ENCODE measurements at regions not wholly inside any gene's neighbourhood (a gene's known extent, or its start where the extent isn't known, plus 50 kb on each side); places are given as distances from the start of the nearest gene placed in this dataset.

DNA sequence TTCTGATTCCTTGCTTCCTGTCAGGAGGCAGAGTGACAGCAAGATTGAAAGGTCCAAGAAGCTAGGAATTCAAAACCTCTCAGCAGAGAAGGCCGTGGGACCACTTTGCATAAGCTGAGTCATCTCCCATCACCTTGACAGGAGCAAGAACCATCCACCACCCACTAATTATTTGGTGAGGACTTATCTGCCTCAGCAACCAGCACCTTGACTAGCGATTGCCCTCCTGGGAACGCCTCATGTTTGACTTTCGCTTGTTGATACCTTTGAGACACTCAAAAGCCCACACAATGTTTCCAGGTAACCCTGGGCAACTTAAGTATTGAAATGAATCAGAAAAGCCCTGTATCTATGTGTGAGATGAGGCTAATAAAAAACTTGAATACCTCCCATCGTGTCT is 233.5 kb upstream of the GYPA start:
- TF ChIP-seq POLR2A (IDR thresholded peaks at IDR 0.05), result no peak
- TF ChIP-seq, protein P1, sequence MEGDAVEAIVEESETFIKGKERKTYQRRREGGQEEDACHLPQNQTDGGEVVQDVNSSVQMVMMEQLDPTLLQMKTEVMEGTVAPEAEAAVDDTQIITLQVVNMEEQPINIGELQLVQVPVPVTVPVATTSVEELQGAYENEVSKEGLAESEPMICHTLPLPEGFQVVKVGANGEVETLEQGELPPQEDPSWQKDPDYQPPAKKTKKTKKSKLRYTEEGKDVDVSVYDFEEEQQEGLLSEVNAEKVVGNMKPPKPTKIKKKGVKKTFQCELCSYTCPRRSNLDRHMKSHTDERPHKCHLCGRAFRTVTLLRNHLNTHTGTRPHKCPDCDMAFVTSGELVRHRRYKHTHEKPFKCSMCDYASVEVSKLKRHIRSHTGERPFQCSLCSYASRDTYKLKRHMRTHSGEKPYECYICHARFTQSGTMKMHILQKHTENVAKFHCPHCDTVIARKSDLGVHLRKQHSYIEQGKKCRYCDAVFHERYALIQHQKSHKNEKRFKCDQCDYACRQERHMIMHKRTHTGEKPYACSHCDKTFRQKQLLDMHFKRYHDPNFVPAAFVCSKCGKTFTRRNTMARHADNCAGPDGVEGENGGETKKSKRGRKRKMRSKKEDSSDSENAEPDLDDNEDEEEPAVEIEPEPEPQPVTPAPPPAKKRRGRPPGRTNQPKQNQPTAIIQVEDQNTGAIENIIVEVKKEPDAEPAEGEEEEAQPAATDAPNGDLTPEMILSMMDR (IDR thresholded peaks at IDR 0.05), result no peak

All from ovary (tissue), 3 donors.